ENCODE measurements at regions not wholly inside any gene's neighbourhood (a gene's known extent, or its start where the extent isn't known, plus 50 kb on each side); places are given as distances from the start of the nearest gene placed in this dataset.
A peak's percentile ranks its signal among the peaks of the same experiment; 100 is the strongest.

DNA sequence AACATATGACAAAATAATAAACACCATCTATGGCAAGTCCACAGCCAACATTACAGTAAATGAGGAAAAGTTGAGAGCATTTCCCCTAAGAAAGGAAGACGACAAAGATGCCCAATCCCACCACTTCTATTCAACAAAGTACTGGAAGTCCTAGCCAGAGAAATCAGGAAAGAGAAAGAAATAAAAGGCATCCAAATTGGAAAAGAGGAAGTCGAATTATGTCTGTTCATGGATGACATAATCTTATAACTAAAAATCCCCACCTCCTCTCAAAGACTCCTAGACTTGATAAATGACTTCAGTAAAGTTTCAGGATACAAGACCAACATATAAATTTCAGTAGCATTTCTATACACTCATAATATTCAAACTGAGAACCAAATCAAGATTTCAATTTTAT is 288.5 kb upstream of the POT1 start:
- no peak for DNase-seq

DNA sequence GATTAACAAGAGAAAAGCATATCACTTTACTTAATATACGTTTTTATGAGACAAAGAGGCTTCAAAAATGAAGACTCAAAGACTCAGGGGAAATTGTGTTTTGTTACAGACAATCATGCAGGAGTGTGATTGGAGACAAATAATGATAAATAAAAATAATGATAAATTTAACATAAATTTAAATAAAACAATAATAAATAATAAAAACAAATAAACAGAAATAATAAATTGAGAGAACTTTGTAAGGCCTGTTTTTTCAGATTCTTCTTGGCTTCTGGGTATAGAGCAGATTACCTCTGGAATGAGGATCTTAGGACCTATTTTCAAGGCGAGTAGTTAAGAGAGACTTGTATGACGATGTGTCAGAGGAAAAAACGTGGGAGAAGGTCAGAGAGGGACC is 271.4 kb upstream of the POT1 start:
- DNase-seq = no peak

DNA sequence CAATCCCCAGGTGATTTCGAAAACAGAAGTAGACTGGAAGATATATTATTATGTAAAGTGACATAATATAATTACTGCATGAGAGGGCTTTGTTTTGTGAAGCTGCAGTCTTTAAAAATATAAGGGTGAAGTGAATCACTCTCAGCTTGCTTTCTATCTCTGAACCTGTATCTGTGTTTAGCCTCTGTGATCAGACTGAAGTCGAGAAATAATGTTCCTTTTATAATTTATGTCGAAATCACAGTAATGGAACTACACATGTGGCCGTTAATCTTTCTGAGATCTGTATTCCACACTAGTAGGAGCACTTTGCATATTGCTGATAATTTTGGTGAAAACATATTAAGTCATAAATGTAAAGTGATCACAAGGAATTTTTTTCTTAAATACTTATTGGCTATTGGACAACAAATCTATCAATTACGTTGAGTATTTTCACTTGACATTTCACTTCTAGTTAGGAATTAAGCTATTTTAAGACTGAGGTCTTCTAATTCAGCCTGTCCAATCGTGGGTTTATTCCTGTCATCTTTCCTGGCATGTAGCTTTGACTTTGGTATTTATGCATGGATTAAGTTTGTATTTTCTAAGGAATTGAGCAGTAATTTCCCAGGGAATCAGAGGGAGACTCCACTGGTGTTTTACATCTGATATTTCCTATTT is 268.2 kb upstream of the POT1 start:
- DNase-seq = no peak

DNA sequence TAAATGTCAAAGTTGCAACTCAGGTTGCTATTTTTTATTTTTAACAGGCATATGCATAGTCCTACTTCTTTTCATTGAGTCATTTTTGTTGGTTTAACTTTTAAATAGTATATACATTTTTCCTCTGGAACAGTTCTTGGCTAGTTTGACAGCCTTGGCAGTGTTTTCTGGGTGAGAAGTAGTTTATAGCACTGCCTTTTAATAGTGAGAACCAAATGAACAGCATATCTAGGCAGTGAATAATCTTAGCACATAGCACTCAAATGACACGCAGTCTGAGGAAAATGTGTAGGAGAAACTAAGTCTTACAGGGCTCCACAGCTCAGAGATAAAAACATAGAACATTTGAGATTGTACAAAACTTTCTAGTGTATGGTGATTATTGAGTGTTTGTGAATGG is 265.5 kb upstream of the POT1 start:
- DNase-seq = no peak

DNA sequence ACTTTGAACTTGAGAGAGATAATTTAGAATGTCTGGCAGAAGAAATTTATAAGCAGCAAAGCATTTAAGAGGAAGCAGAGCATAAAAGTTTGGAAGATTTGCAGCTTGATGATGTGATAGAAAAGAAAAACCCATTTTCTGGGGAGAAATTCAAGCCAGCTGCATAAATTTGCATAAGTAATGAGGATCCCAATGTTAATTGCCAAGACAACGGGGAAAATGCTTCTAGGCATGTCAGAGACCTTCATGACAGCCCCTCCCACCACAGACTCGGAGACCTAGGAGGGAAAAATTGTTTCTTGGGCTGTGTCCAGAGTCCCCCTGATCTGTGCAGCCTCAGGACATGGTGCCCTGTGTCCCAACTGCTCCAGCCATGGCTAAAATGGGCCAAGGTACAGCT is 263.6 kb upstream of the POT1 start:
- DNase-seq = no peak

DNA sequence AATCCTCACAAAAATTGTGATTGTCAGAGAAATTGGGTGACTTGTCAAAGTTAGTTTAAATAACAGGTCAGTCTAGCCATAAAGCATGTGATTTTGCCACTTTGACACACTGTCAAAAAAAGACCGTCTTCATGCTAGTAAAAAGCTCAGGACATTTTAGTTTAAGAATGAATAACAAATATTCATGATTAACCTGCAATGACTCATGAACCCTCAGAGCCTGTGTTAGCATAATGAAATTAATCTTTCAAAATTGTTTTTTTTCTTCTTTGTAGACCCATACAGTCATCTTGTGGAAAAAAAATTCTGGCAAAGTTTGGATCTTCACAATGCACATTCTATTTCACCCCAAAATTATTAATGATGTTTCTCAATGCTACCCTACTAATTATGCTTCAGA is 255.2 kb upstream of the POT1 start:
- no peak for DNase-seq

DNA sequence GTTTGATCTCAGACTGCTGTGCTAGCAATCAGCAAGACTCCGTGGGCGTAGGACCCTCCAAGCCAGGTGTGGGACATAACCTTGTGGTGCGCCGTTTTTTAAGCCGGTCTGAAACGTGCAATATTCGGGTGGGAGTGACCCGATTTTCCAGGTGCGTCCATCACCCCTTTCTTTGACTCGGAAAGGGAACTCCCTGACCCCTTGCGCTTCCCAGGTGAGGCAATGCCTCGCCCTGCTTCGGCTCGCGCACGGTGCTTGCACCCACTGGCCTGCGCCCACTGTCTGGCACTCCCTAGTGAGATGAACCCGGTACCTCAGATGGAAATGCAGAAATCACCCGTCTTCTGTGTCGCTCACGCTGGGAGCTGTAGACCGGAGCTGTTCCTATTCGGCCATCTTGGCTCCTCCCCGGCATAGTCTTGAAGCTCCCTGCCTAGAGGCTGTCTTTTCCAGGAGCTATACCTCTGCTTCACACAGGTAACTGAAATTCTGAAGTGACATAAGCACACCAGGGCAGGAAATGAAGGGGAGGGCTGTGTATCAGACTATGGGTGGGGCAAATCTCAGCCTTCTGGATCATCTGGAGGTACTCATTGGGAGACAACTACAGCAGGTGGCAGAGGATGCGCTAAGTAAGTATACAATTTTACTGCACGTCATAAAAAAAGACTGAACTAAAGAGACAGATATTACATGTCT is 252.1 kb upstream of the POT1 start:
- peak in 1 of 2 experiments; percentile 17 for DNase-seq

DNA sequence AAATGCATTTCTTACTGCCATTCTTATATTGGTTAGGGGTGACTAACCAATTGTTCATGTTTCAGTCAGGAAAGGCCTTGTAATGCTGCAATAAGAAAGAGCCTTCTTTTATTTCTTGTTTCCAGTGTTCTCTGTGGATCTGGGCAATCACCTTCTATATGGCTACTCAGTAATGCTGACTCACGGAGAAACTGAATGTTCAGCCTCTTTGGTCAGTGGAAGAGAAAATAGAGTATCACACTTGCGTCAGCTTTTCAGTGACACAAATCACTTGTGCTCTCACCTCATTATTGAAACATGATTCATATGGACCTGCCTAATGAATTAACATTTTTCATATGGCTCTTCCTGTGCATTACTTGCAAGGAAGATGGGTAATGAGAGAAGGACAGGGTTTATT is 243.9 kb upstream of the POT1 start:
- no peak for DNase-seq

DNA sequence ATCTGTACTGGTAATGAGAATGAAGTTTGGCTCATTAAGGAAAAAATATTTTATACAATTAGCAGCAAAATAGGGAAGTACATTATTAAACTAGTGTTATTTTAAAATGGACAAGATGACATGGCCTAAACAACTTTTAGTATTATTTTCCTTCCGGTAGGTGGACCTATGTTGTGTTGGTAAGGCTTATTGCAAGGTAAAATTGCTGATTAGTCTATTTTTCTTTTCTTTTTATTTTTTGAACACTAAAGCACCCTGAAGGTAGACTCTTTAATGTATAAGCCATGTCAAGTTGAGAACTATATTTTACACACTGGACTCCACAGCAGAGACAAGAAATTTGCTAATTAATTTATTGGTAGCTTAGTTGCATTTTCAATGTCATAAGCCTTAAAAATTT is 239.5 kb upstream of the POT1 start:
- no peak for DNase-seq

DNA sequence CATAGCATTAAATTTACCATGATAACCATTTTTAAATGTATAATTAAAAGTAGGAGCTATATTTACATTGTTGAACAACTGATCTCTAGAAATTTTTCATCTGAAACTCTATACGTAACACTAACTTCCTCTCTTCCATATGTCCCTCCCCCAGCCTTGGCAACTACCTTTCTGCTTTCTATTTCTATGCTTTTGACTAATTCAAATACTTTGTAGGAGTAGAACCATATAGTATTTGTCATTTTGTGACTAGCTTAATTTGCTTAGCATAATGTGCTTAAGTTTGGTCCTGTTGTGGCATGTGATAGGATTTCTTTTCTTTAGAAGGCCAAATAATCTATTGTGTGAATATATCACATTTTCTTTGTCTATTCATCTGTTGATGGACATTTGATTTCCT is 225.3 kb upstream of the POT1 start:
- DNase-seq = no peak

DNA sequence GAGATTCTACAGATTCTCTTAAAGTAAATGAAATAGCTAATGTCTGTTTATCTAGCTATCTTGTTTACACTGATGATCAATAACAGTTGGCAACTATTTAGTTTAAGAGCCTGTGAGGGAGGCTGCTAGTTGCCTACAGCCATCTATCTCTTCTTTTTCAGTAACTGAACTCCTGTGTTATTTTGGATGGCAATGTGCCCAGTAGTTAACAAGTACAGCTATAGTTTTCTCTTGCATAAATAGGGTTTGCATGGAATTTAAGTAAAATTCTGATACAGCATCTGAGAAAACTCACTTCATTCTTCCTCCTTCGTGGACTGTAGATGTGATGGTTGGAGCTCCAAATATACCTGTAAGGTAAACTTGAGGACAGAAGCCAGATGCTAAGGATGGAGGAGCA is 219.5 kb upstream of the POT1 start:
- no peak for DNase-seq

DNA sequence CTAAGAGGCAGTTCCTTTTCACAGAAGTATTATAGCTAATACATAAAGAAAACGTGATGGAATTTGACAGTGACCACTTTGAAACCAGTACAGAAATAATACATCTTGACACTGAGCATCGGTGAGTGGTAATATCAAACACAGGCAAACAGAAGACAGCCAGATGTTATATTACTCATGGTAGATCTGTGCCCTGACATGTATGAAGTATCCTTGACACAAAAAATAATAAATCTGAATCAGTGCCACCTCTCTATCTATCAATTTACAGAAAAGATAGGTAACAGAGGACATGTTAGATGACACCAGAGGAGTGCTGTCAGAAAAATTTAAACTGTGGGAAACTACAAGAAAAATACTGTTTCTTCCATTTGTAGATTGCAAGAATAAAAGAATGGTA is 217.4 kb upstream of the POT1 start:
- no peak for DNase-seq

DNA sequence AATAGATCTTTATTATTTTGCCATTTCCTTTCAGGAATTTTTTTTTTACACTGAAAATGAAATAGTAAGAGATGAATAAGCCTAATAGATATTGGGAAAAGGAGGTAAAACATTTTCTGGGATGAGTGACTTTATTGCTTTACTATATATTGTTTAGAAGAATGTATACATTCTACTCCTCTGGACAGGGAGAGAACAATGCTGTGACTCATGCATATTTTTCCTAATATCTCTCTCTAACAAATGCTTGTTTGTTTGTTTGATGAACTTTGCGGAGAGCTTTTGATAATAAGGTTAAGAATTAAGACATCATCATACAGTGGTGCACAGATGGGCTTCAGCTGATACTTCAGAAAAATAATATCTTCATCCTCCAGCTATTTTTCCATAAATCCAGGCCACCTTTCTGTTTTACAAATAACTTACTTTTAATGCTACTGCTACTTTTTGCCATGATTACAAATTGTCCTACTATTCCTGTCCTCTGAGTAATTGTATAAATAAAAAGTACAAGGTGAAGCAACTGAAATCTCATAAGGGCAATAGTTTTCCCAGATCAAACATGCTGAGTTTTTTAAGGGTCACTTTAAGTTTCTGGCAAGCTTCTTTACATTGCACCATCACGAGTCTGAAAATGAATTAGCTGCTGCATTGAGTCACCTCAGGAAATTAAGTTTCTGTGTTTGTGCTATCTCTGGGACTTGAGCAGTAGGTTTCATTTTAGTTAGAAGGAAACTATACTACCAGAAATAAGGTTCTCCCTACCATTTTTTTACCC is 207.3 kb upstream of the POT1 start:
- no peak for DNase-seq

DNA sequence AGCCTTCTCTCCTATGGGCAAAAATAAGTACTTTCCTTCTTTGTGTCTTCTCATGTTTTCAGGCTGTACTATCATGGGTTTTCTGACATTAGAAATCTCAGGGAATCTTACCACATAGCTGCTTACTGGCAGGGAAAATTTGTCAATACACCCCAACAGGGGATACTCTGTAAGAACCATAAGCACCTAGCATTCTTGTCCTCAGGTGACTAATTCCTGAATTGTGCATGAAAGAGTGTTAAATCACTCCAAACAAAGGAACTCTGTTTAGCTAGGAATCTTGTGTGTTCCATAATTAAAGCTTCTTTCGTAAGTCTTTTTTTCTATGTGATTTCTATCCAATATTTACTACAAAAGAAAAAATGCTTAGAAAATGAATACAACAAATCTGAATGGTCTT is 206.7 kb upstream of the POT1 start:
- no peak for DNase-seq

DNA sequence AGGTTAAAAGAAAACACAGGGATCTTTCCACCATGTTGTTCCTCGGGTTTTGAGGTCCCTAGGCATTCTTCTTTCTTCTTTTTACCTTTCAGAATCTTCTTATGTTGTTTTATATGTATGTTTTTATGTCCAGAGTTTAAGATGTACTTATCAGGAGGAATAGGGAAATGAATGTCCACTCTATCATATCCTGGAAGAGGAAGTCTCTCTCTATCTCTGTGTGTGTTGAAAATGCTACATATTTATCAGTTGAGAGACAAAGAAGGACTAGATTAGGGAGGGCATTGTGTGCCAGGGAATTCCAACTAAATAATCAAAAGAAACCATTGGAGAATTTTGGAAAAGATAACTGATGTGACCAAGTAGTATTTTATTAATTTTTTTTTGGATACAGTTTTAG is 200.5 kb upstream of the POT1 start:
- DNase-seq = no peak

DNA sequence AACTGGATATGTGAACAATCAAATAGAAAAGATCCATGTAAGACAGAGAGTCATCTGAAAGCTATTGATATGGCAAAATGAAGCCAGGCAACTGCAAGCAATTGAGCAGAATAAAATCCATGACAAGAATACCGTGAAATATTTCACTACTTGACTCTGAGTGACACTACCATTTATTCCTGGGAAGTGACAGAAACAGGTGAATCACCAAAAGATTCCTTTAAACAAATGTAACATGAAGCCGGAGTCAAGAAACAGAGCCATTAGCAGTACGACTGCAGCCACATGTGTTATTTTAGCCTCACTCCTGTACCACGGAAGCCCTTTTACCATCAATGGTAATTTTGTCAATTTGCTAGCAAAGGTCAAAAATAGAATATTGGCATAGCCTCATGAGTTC is 197.7 kb upstream of the POT1 start:
- no peak for DNase-seq

DNA sequence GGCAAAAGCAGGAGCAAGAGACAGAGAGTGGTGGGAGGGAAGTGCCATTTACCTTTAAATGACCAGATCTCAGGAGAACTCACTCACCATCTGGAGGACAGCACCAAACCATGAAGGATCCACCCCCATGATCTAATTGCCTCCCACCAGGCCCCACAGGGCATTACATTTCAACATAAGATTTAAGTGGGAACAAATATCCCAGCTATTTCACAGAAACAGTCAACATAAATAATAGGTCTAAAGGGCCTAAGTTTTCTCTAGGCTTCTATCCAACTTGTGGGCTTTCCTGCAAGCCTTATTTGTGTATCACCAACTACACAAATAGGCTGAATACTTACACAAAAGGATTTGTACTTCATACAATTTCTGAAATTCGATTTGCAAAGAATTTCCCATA is 196.8 kb upstream of the POT1 start:
- DNase-seq = no peak

DNA sequence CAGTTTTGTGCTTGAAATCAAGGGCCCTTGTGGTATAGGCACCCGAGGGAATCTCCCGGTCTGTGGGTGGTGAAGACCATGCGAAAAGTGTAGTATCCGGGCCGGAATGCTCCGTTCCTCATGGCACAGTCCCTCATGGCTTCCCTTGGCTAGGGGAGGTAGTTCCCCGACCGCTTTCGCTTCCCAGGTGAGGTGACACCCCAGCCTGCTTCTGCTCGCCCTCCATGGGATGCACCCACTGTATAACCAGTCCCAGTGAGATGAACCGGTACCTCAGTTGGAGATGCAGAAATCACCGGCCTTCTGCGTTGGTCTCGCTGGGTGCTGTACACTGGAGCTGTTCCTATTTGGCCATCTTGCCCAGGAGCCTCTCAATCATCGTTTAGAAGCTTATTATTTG is 195.7 kb upstream of the POT1 start:
- DNase-seq = no peak

DNA sequence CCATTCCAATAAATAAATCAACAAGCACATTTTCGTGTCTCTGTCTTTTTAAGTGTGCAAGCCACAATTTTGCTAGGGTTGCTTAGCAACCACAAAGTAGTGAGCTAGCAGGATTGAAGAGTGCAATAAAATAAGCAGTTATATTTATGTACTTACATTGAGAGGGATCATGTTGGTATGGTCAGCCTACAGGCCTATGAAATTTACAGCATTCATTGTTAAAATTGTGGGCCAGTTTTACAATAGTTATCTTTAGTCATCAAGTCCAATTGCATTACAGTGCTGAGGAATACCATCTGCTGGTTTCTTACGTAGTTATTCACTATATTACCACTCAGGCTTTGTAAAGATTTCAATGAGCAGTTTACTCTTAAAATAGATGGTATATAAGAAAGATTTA is 192.5 kb upstream of the POT1 start:
- DNase-seq = peak; percentile 42 to 55

DNA sequence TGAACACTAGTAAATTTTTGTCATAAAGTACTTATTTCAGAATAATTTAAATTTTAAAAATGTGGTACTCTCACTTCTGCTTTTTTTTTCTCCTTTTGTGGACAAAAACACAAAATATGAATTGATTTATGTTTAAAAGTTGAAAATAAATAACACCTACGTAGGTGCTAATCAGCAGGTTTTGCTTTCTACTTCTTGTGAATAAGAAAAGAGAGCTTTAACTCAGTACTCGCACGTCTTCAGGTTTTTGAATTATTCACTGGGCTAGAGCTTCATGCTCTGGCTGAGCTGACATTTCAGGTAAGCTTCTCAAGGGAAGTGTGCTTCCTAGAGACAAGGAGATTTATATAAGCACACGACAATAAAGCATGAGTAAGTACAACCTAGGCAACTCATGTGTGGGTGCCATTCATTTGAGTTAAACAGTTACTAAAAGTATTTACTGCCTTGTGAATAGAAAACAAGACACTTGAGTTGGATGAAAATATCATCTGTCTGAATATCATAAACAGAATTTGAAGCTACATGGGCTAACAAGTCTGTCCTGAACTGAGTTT is 190.0 kb upstream of the POT1 start:
- no peak for DNase-seq

DNA sequence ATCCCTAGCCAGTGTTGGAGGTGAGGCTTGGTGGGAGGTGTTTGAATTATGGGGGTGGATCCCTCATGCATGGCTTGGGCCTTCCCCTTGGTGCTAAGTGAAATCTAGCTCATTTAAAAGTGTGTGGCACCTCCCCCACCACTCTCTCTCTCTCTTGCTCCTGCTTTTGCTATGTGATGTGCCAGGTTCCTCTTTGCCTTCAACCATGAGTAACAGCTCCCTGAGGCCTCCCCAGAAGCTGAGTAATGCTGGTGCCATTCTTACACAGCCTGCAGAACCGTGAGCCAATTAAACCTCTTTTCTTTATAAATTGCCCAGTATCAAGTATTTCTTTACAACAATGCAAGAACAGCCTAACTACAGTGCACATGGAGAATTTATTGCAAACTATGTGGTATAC is 188.8 kb upstream of the POT1 start:
- no peak for DNase-seq

DNA sequence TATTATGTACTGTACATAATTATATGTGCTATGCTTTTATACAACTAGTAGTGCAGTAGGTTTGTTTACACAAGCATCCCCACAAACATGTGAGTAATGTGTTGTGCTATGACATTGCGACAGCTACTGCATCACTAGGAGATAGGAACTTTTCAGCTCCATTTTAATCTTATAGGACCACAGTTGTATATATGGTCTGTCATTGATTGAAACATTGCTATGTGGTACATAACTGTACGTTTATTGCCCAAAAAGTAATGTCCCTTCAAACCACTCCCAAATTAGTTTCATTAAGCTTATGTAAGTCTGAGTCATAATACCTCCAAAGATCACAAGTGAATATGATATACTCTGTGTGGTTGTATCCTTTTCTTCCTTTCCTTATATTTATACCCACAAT is 183.2 kb upstream of the POT1 start:
- DNase-seq = no peak

DNA sequence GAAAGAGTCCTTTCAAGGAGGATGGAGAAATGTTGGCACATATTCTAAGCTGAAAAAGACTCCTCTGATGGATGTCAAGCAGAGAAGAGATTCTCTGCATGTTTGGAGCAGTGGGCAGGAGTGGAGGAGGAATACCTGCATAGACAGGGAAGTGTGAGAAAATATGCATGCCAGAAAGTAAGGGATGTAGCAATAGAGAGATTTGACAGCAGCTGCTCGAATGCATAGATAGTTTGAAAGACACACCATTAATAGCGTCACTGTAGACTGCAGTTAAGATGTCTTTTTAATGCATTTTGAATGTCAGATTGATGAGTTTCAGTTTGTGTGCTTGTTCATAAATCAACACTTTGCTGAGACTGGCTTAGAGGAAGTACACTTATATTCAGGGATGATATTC is 169.9 kb upstream of the POT1 start:
- DNase-seq = no peak

DNA sequence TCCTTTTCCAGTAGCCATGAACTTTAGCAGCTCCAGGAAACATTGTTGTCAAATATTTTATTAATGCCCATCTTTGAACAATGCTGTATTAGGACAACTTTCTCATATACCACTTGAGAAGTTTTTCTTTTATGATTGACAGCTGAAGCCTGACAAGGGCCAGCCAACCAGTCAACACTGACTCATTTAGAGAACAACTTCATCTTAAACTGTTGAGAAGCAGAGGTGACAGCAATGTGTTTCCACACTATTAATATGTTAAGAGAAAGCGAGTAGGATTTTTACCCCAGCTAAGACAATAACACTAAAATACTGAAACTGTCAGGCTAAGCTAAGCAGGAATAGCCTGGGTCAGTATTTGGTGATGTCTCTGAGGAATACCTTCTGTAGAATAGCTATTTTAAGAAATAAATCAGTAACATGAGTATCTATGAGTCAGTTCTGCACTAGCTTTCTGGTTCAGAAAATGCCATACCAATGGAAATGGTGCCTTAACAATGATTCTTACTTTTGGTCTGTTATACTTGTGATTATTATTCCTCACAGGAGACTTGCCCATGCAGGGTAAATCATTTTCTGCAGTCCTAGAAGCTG is 168.8 kb upstream of the POT1 start:
- DNase-seq = no peak
